IMR-90 (cell line): ENCODE measurements at regions not wholly inside any gene's neighbourhood (a gene's known extent, or its start where the extent isn't known, plus 50 kb on each side); places are given as distances from the start of the nearest gene placed in this dataset.
A peak's percentile ranks its signal among the peaks of the same experiment; 100 is the strongest.

ENCODE experiments used
- ATAC-seq: fragments of 200-7000 bp; cut with Tn5 transposase; 2 replicates; pipeline ENCODE4 v1.9.1; 2020; ENCODE audit warnings: low read depth, mild to moderate bottlenecking, moderate library complexity
- BruUV-seq: library from RNA; stranded (reverse); fragments of 400-500 nt; replicated peaks from 2 replicates; lab custom pipeline; 2021; lab: Mats Ljungman, UMichigan
- CTCF ChIA-PET: fragments of 300-600 bp; formaldehyde crosslinking; extraction: SDS; loops from one replicate; lab custom pipeline; 2021; ENCODE audit warnings: antibody characterized with exemption; lab: Yijun Ruan, JAX
- POLR2A ChIA-PET: fragments of 300-600 bp; sonication (Branson Sonifier 250); formaldehyde crosslinking; loops from one replicate; lab custom pipeline; 2022; ENCODE audit warnings: antibody characterized with exemption; ENCODE audit not compliant: unreplicated experiment; lab: Charles Lee
- DNase-seq: peaks from one replicate; pipeline ENCODE4 v3.0.0; 2013
- H2AFZ ChIP-seq: replicated peaks from 2 replicates; pipeline ENCODE3; 2013; ENCODE audit warnings: low read length, mild to moderate bottlenecking; ENCODE audit not compliant: poor library complexity
- H2AK5ac ChIP-seq: 2 replicates; pipeline ENCODE4 v1.6.1; 2013; ENCODE audit warnings: low read depth, low read length, inconsistent platforms
- H2AK9ac ChIP-seq: replicated peaks from 2 replicates; pipeline ENCODE3; 2013; ENCODE audit warnings: mild to moderate bottlenecking, low read depth, low read length, moderate library complexity; ENCODE audit not compliant: poor library complexity
- H2BK120ac ChIP-seq: 2 replicates; pipeline ENCODE4 v1.6.1; 2013; ENCODE audit warnings: low read depth, low read length, inconsistent platforms
- H2BK15ac ChIP-seq: 3 replicates; pipeline ENCODE4 v1.6.1; 2013; ENCODE audit warnings: low read depth, low read length, inconsistent platforms
- H2BK20ac ChIP-seq: 2 replicates; pipeline ENCODE4 v1.6.1; 2013; ENCODE audit warnings: low read depth, mild to moderate bottlenecking, inconsistent platforms, low read length, moderate library complexity
- H2BK5ac ChIP-seq: 2 replicates; pipeline ENCODE4 v1.6.1; 2013; ENCODE audit warnings: mild to moderate bottlenecking, low read depth, low read length, inconsistent platforms; ENCODE audit not compliant: poor library complexity, severe bottlenecking
- H3K14ac ChIP-seq: replicated peaks from 2 replicates; pipeline ENCODE4 v1.6.1; 2013; ENCODE audit warnings: low read depth, low read length, inconsistent platforms
- H3K18ac ChIP-seq: 2 replicates; pipeline ENCODE4 v1.6.1; 2013; ENCODE audit warnings: low read depth, low read length, control low read depth
- H3K23ac ChIP-seq: 2 replicates; pipeline ENCODE4 v1.6.1; 2013; ENCODE audit warnings: low read depth, low read length, inconsistent platforms
- H3K27ac ChIP-seq: 2 replicates; pipeline ENCODE4 v1.5.1; 2013; ENCODE audit warnings: mild to moderate bottlenecking, control low read depth, low read length; ENCODE audit not compliant: insufficient read depth
- H3K27me3 ChIP-seq: 2 replicates; pipeline ENCODE4 v1.6.1; 2013; ENCODE audit warnings: low read length; ENCODE audit not compliant: control insufficient read depth, insufficient read depth
- H3K36me3 ChIP-seq: 2 replicates; pipeline ENCODE4 v1.6.1; 2013; ENCODE audit warnings: low read length, mixed read lengths; ENCODE audit not compliant: control insufficient read depth, insufficient read depth
- H3K4ac ChIP-seq: 2 replicates; pipeline ENCODE4 v1.6.1; 2013; ENCODE audit warnings: low read depth, low read length, inconsistent platforms
- H3K4me1 ChIP-seq: 2 replicates; pipeline ENCODE4 v1.6.1; 2013; ENCODE audit warnings: low read length, mixed read lengths; ENCODE audit not compliant: control insufficient read depth, insufficient read depth
- H3K4me2 ChIP-seq: 2 replicates; pipeline ENCODE4 v1.6.1; 2013; ENCODE audit warnings: low read depth, mild to moderate bottlenecking, control low read depth, low read length, moderate library complexity
- H3K4me3 ChIP-seq: 2 replicates; pipeline ENCODE4 v1.5.1; 2013; ENCODE audit warnings: low read depth, mild to moderate bottlenecking, control low read depth, low read length, moderate library complexity; ENCODE audit not compliant: insufficient read depth
- H3K56ac ChIP-seq: 2 replicates; pipeline ENCODE4 v1.6.1; 2013; ENCODE audit warnings: low read length, inconsistent platforms; ENCODE audit not compliant: insufficient read depth; ENCODE audit errors: extremely low read depth
- H3K79me1 ChIP-seq, 2 experiments: 2 replicates each; pipeline ENCODE4 v1.6.1; 2013; ENCODE audit warnings: low read length in 2 of 2, inconsistent platforms in 1 of 2, low read depth in 1 of 2
- H3K9ac ChIP-seq: 2 replicates; pipeline ENCODE4 v1.6.1; 2013; ENCODE audit warnings: low read depth, low read length, control low read depth
- H3K9me1 ChIP-seq: 2 replicates; pipeline ENCODE4 v1.6.1; 2013; ENCODE audit warnings: low read length, inconsistent platforms; ENCODE audit not compliant: insufficient read depth
- H3K9me3 ChIP-seq: 2 replicates; pipeline ENCODE4 v1.6.1; 2013; ENCODE audit warnings: low read length; ENCODE audit not compliant: control insufficient read depth, insufficient read depth
- H4K20me1 ChIP-seq: 2 replicates; pipeline ENCODE4 v1.6.1; 2013; ENCODE audit warnings: low read length, inconsistent platforms; ENCODE audit not compliant: insufficient read depth
- H4K5ac ChIP-seq: 2 replicates; pipeline ENCODE4 v1.6.1; 2013; ENCODE audit warnings: mild to moderate bottlenecking, low read depth, low read length, control low read depth
- H4K8ac ChIP-seq, 2 experiments: 2 replicates each; pipeline ENCODE4 v1.6.1; 2013; ENCODE audit warnings: low read depth in 2 of 2, low read length in 2 of 2, control low read depth in 1 of 2, inconsistent platforms in 1 of 2
- H4K91ac ChIP-seq: 2 replicates; pipeline ENCODE4 v1.6.1; 2013; ENCODE audit warnings: low read depth, low read length, inconsistent platforms; ENCODE audit not compliant: insufficient read depth
- BHLHE40 ChIP-seq: fragments of 150-350 bp; IDR thresholded peaks from 2 replicates; pipeline ENCODE4 v1.6.1; 2016; ENCODE audit warnings: mild to moderate bottlenecking, low read depth, low read length
- CEBPB ChIP-seq: IDR thresholded peaks from 2 replicates; pipeline ENCODE4 v1.6.1; 2012; ENCODE audit warnings: low read depth, low read length, improper control_type of control experiment
- CTCF ChIP-seq: conservative IDR thresholded peaks from 2 replicates; pipeline ENCODE4 v1.5.1; 2012; ENCODE audit warnings: mild to moderate bottlenecking, low read depth, low read length, improper control_type of control experiment
- RAD21 ChIP-seq: IDR thresholded peaks from 2 replicates; pipeline ENCODE4 v1.6.1; 2012; ENCODE audit warnings: low read length, improper control_type of control experiment
- RCOR1 ChIP-seq: IDR thresholded peaks from 2 replicates; pipeline ENCODE4 v1.6.1; 2012; ENCODE audit warnings: mild to moderate bottlenecking, low read length, improper control_type of control experiment; ENCODE audit not compliant: insufficient replicate concordance
- RFX5 ChIP-seq: IDR thresholded peaks from 2 replicates; pipeline ENCODE4 v1.8.0; 2012; ENCODE audit warnings: low read depth, mild to moderate bottlenecking, low read length, moderate library complexity
- WGBS, 2 experiments: methylation state at CpG; one replicate each; pipeline versions ENCODE4 v1.1.5 to v1.1.7; 2013; ENCODE audit warnings: missing lambda C conversion rate in 2 of 2; ENCODE audit not compliant: insufficient read length in 1 of 2; ENCODE audit errors: extremely low coverage in 2 of 2; 5-methylcytosine and 5-hydroxymethylcytosine counted together
- dilution Hi-C: fragments of 300-500 bp; cut with HindIII; formaldehyde crosslinking; loops from one replicate; pipeline ENCODE4 v1.14.3; 2018; ENCODE audit warnings: low sequenced_read_pairs; ENCODE audit not compliant: unreplicated experiment
- in situ Hi-C: fragments of 300-500 bp; cut with MboI; formaldehyde crosslinking; loops from 3 replicates; pipeline ENCODE4 v1.14.3; 2019; ENCODE audit warnings: low sequenced_read_pairs, inconsistent platforms, mixed read lengths
- intact Hi-C: fragments of 100-400 bp; cut with micrococcal nuclease; formaldehyde crosslinking; loops from 2 replicates; pipeline ENCODE4 v1.10.0; 2022

- no peaks in the 10 kb centered on the region; the same call in 1 of the 2 replicates for H3K9me3 ChIP-seq
- no peaks in the 10 kb centered on the region for H3K4me1 ChIP-seq
- H3K14ac ChIP-seq: no peak overlapping the region
- POLR2A ChIA-PET: no interaction called here
- H4K91ac ChIP-seq: no peak overlapping the region
- H3K27ac ChIP-seq: no peak overlapping the region
- 23% methylated on average over 5 of the region's 6 CpGs; no CpG with 5 or more reads in 1 of the 2 experiments for WGBS, 2 experiments
- no peak overlapping the region for H3K23ac ChIP-seq
- H3K18ac ChIP-seq: no peak overlapping the region
- no peak overlapping the region for H2BK20ac ChIP-seq
- no peak overlapping the region for H2BK15ac ChIP-seq
- no peak overlapping the region for H2BK5ac ChIP-seq
- no peak overlapping the region for H2AFZ ChIP-seq
- DNase-seq (no peak), ATAC-seq (no peak)
- peak; percentile 24; the same call in 1 of the 2 replicates for TF ChIP-seq CTCF
- no peak for TF ChIP-seq BHLHE40
- no peak for TF ChIP-seq RCOR1
- no peak for TF ChIP-seq CEBPB
- TF ChIP-seq RAD21: peak; percentile 39
- TF ChIP-seq RFX5: no peak
- BruUV-seq: no TSS peak
- dilution Hi-C loops (no loop called here), in situ Hi-C loops (no loop called here), intact Hi-C loops (no loop called here)
- H3K4me3 ChIP-seq: no peak overlapping the region
- H2BK120ac ChIP-seq: no peak overlapping the region
- H3K79me1 ChIP-seq: no peaks in the 10 kb centered on the region
- H4K20me1 ChIP-seq: no peaks in the 10 kb centered on the region
- no peak overlapping the region for H3K56ac ChIP-seq
- no peak overlapping the region for H3K4me2 ChIP-seq
- H2AK5ac ChIP-seq: no peak overlapping the region
- H2AK9ac ChIP-seq: no peak overlapping the region
- H3K27me3 ChIP-seq: no peaks in the 10 kb centered on the region
- H3K4ac ChIP-seq: no peak overlapping the region
- H3K9me1 ChIP-seq: no peaks in the 10 kb centered on the region
- CTCF ChIA-PET: no interaction called here
- H3K9ac ChIP-seq: no peak overlapping the region
- no peak overlapping the region for H4K5ac ChIP-seq
- no peak overlapping the region for H4K8ac ChIP-seq
- no peaks in the 10 kb centered on the region for H3K36me3 ChIP-seq
Measured at GRCh38 chr19:29285878-29286277, 72.9 kb upstream of the UQCRFS1 start.
